ENCODE measurements at regions not wholly inside any gene's neighbourhood (a gene's known extent, or its start where the extent isn't known, plus 50 kb on each side); places are given as distances from the start of the nearest gene placed in this dataset.

- DNase-seq (ENCODE audit: low read depth) = no peak
- TF ChIP-seq, protein P1, sequence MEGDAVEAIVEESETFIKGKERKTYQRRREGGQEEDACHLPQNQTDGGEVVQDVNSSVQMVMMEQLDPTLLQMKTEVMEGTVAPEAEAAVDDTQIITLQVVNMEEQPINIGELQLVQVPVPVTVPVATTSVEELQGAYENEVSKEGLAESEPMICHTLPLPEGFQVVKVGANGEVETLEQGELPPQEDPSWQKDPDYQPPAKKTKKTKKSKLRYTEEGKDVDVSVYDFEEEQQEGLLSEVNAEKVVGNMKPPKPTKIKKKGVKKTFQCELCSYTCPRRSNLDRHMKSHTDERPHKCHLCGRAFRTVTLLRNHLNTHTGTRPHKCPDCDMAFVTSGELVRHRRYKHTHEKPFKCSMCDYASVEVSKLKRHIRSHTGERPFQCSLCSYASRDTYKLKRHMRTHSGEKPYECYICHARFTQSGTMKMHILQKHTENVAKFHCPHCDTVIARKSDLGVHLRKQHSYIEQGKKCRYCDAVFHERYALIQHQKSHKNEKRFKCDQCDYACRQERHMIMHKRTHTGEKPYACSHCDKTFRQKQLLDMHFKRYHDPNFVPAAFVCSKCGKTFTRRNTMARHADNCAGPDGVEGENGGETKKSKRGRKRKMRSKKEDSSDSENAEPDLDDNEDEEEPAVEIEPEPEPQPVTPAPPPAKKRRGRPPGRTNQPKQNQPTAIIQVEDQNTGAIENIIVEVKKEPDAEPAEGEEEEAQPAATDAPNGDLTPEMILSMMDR (IDR thresholded peaks at IDR 0.05; ENCODE audit: insufficient read depth, low read length, poor library complexity, severe bottlenecking) = no peak
Observed at GRCh38 chr2:236665572-236666118, 96.0 kb downstream of the ACKR3 start.

DNA sequence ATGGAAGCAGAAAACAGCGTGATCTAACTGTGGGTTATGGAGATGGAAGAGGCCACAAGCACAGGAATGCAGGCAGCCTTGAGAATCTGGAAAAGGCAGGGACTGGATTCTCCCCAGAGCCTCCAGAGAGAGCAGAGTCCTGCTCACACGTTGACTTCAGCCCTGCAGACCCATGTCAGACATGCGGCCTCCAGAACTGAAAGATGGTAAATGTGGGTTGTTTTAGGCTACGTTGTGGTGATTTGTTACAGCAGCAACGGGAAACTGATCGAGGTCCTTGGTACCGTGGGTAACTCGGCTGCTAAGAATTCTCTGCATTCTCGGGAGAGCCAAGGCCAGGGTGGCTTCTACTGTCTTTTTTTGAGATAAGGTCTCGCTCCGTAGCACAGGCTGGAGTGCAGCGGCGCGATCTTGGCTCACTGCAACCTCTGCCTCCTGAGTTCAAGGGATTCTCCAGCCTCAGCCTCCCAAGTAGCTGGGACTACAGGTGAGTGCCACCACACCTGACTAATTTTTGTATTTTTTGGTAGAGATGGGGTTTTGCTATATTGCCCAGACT is 97.1 kb downstream of the ACKR3 start:
- Histone ChIP-seq H3K4me3 (ENCODE audit: low read depth, low read length) (no peak overlapping the region), H3K27me3 (ENCODE audit: control insufficient read depth, insufficient read depth, low read length) (peaks cover 2% of the 10 kb centered on the region), H3K36me3 (ENCODE audit: control insufficient read depth, insufficient read depth, low read length) (no peaks in the 10 kb centered on the region)
- TF ChIP-seq, protein P1 (IDR thresholded peaks at IDR 0.05; ENCODE audit: insufficient read depth, low read length, poor library complexity, severe bottlenecking) = no peak
- no peak for DNase-seq (ENCODE audit: low read depth)

More at GRCh38 chr2:236665572-236666118, 96.0 kb downstream of the ACKR3 start:
- Histone ChIP-seq H3K27me3 (ENCODE audit: control insufficient read depth, insufficient read depth, low read length) (peaks cover 2% of the 10 kb centered on the region), H3K36me3 (ENCODE audit: control insufficient read depth, insufficient read depth, low read length) (no peaks in the 10 kb centered on the region), H3K4me3 (ENCODE audit: low read depth, low read length) (no peak overlapping the region)

DNA sequence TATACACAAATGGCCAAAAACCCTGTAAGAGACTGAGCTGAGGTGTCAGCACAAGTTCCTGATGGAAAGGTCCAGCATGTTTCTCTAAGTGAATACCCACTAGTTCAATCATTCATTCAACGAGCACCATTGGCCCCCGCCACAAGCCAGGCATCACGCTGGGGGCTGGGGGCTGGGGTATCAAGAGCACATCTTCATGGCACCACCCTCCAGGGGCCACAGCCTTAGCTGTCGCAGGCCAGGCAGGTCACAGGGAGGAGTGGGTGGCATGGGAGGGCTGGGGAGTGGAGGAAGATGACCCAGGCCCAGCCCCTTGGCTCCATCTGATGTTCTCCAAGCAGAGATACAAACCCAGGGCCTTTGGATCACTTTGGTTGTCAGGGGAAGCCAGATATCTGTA is 97.9 kb downstream of the ACKR3 start:
- TF ChIP-seq, protein P1 (IDR thresholded peaks at IDR 0.05; ENCODE audit: insufficient read depth, low read length, poor library complexity, severe bottlenecking) = no peak
- Histone ChIP-seq H3K36me3 (ENCODE audit: control insufficient read depth, insufficient read depth, low read length) (no peaks in the 10 kb centered on the region), H3K27me3 (ENCODE audit: control insufficient read depth, insufficient read depth, low read length) (peaks cover 2% of the 10 kb centered on the region), H3K4me3 (ENCODE audit: low read depth, low read length) (no peak overlapping the region)
- no peak for DNase-seq (ENCODE audit: low read depth)

GRCh38 chr2:236668531-236668969 is 98.9 kb downstream of the ACKR3 start:
- DNase-seq (ENCODE audit: low read depth) = no peak
- TF ChIP-seq, protein P1 (IDR thresholded peaks at IDR 0.05; ENCODE audit: insufficient read depth, low read length, poor library complexity, severe bottlenecking) = no peak
- H3K36me3 ChIP-seq (ENCODE audit: control insufficient read depth, insufficient read depth, low read length) = no peaks in the 10 kb centered on the region
- peaks cover 2% of the 10 kb centered on the region for H3K27me3 ChIP-seq (ENCODE audit: control insufficient read depth, insufficient read depth, low read length)
- no peak overlapping the region for H3K4me3 ChIP-seq (ENCODE audit: low read depth, low read length)

DNA sequence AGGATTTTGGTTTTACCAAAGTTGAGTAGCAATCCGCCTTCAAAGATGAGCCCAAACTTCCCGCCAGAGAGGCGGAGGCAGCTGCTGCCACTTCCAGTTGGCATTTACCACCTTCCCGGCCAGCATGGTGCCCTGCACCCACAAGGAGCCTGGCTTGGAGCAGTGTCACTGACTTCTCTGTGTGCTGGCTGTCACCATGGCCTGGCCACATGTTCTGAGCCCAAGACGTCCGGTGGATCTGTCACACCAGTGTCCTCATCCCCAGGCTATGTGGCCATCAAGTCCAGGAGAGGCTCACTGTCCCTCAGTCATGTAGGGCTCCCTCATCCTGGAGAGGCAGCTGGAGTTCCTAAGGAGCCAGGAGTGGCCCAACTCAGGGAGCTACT is 100.6 kb downstream of the ACKR3 start:
- TF ChIP-seq, protein P1 (IDR thresholded peaks at IDR 0.05; ENCODE audit: insufficient read depth, low read length, poor library complexity, severe bottlenecking) = no peak
- DNase-seq (ENCODE audit: low read depth) = no peak
- no peak overlapping the region for H3K4me3 ChIP-seq (ENCODE audit: low read depth, low read length)
- H3K27me3 ChIP-seq (ENCODE audit: control insufficient read depth, insufficient read depth, low read length) = peaks cover 2% of the 10 kb centered on the region
- H3K36me3 ChIP-seq (ENCODE audit: control insufficient read depth, insufficient read depth, low read length) = no peaks in the 10 kb centered on the region
